ENCODE measurements at regions not wholly inside any gene's neighbourhood (a gene's known extent, or its start where the extent isn't known, plus 50 kb on each side); places are given as distances from the start of the nearest gene placed in this dataset.

DNA sequence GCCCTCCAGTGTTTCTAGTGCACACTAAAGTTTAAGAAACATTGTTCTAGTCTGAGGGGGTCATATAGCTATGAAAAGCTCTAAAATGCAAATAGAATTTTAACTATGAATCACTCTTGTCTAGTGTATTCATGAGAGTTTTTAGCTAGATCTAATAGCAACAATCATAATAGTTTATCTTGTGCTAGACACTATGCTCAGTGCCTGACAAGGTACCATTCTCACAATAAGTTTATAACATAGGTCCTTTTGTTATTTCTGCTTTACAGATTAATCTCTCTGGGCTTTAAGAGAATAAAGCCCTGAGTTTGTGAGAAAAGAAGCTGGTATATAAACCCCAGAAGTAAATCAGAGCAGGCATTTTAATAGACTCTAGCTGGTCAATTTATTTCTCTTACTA is 2120.7 kb downstream of the MAT2B start:
- TF ChIP-seq, protein P1, sequence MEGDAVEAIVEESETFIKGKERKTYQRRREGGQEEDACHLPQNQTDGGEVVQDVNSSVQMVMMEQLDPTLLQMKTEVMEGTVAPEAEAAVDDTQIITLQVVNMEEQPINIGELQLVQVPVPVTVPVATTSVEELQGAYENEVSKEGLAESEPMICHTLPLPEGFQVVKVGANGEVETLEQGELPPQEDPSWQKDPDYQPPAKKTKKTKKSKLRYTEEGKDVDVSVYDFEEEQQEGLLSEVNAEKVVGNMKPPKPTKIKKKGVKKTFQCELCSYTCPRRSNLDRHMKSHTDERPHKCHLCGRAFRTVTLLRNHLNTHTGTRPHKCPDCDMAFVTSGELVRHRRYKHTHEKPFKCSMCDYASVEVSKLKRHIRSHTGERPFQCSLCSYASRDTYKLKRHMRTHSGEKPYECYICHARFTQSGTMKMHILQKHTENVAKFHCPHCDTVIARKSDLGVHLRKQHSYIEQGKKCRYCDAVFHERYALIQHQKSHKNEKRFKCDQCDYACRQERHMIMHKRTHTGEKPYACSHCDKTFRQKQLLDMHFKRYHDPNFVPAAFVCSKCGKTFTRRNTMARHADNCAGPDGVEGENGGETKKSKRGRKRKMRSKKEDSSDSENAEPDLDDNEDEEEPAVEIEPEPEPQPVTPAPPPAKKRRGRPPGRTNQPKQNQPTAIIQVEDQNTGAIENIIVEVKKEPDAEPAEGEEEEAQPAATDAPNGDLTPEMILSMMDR (IDR thresholded peaks at IDR 0.05), result no peak
- Histone ChIP-seq H3K9me3 (no peaks in the 10 kb centered on the region), H3K27ac (no peak overlapping the region), H3K4me1 (no peaks in the 10 kb centered on the region), H3K4me3 (no peak overlapping the region), H3K27me3 (no peaks in the 10 kb centered on the region), H3K36me3 (no peaks in the 10 kb centered on the region)
- no peak for DNase-seq (ENCODE audit: low spot score)

DNA sequence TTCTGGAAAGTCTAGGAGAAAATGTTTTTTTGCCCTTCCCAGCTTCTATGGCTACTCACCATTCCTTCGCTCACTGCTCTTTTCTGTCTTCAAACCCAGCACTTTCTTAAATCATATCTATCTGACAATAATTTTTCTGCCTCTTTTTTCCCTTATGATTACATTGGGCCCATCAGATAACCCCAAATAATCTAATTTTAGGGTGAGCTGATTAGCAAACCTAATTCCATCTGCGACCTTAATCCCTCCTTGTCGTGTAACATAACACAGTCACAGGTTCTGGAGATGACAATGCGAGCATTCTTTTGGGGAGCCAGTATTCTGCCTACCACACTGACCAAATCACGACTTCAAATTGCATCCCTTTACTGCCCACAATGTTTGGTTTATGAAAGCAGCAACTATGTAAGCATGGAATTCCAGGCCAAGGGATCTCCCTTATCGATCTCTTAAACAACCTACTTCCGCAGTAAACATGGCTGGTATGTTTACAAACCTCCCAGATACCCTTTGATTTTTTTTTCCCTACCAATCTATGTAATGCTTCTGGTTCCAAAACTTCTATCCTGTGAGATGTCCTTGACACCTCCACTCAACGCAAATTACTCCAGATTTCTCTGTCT is 2122.2 kb downstream of the MAT2B start:
- H3K27ac ChIP-seq, result no peak overlapping the region
- no peaks in the 10 kb centered on the region for H3K36me3 ChIP-seq
- H3K9me3 ChIP-seq, result no peaks in the 10 kb centered on the region
- no peaks in the 10 kb centered on the region for H3K27me3 ChIP-seq
- no peak overlapping the region for H3K4me3 ChIP-seq
- TF ChIP-seq, protein P1 (IDR thresholded peaks at IDR 0.05), result no peak
- H3K4me1 ChIP-seq, result no peaks in the 10 kb centered on the region
- no peak for DNase-seq (ENCODE audit: low spot score)

DNA sequence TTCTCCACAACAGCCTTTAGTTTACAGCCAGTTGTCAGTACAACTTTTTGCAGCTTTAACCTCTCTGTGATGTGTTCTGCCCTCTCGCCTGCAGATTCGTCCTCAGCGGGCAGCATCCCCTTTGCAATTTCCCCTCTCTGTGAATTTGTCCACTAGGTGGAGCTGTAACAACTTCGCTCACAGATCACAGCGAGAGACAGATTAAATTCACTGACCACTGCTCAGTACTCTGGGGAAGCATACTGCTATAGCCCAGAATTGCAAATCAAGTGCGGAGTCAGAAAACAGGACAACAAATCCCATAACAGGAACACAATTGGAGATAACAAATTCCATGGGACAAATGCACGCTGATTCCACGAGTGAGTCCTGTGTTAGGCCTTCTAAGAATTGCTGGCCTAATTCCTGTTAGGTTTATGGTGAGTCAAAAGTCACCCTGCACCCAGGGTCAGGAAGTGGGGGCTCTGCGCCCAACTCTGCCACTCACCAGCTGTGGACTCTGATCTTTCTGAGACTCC is 2124.9 kb downstream of the MAT2B start:
- H3K27me3 ChIP-seq, result no peaks in the 10 kb centered on the region
- H3K27ac ChIP-seq, result no peak overlapping the region
- DNase-seq (ENCODE audit: low spot score), result peak; percentile 63
- no peaks in the 10 kb centered on the region for H3K9me3 ChIP-seq
- TF ChIP-seq, protein P1 (IDR thresholded peaks at IDR 0.05), result peak; percentile 74 to 82
- no peak overlapping the region for H3K4me3 ChIP-seq
- no peaks in the 10 kb centered on the region for H3K4me1 ChIP-seq
- H3K36me3 ChIP-seq, result no peaks in the 10 kb centered on the region

DNA sequence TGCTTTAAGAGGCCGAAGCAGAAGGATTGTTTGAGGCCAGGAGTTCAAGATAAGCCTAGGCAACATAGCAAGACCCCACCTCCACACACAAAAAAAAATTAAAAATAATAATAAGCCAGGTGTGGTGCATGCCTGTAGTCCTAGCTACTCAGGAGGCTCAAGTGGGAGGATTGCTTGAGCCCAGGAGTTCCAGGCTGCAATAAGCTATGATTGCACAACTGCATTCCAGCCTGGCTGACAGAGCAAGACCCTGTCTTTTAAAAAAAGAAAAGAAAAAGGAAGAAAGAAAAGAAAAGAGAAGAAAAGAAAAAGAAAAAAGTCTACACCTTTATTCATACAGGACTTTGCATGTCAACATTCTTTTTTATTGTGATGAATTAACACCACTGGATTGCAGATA is 2125.8 kb downstream of the MAT2B start:
- Histone ChIP-seq H3K27me3 (no peaks in the 10 kb centered on the region), H3K4me1 (no peaks in the 10 kb centered on the region), H3K27ac (no peak overlapping the region), H3K36me3 (no peaks in the 10 kb centered on the region), H3K4me3 (no peak overlapping the region), H3K9me3 (no peaks in the 10 kb centered on the region)
- DNase-seq (ENCODE audit: low spot score), result no peak
- TF ChIP-seq, protein P1 (IDR thresholded peaks at IDR 0.05), result no peak

DNA sequence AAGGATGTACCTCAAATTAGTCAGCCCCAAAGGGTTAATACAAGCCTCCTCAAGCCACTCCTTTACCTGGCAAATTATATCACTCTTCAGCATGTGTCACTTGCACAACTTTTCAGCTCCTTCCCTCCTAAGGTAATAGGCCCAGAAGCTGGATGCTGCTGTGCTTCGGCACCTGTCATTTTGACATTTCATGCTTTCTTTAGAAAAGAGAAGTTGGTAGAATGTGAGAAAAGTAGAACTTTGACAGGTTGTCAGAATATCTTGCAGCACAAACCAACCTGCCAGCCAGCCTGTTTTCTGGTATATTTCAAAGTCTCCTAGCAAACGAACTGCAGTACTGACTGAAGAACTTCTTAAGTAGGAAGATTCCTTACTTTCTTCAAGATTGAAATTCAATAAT is 2136.9 kb downstream of the MAT2B start:
- no peaks in the 10 kb centered on the region for H3K4me1 ChIP-seq
- H3K27ac ChIP-seq, result no peak overlapping the region
- H3K36me3 ChIP-seq, result no peaks in the 10 kb centered on the region
- no peak overlapping the region for H3K4me3 ChIP-seq
- TF ChIP-seq, protein P1 (IDR thresholded peaks at IDR 0.05), result no peak
- DNase-seq (ENCODE audit: low spot score), result no peak
- no peaks in the 10 kb centered on the region for H3K9me3 ChIP-seq
- no peaks in the 10 kb centered on the region for H3K27me3 ChIP-seq
